Glomerular visceral epithelial cell (primary cell): ENCODE measurements at regions not wholly inside any gene's neighbourhood (a gene's known extent, or its start where the extent isn't known, plus 50 kb on each side); places are given as distances from the start of the nearest gene placed in this dataset.
"Not testable (repeated sequence)": the region's sequence is repeated elsewhere in the genome, so short reads cannot be mapped to it uniquely, and the experiment has no call there.

Source experiments
- DNase-seq: peaks from one replicate; pipeline ENCODE4 v3.0.0-alpha.2; 2016; ENCODE audit errors: extremely low spot score

GRCh38 chr2:63695583-63695982, 106.8 kb downstream of the MDH1 start:
- no peak for DNase-seq

- no peak for DNase-seq
Measured at GRCh38 chr2:63696496-63696895, 107.7 kb downstream of the MDH1 start.

- no peak for DNase-seq
Measured at GRCh38 chr2:63697160-63697559, 108.4 kb downstream of the MDH1 start.

- DNase-seq = peak; percentile 64
Measured at GRCh38 chr2:63698786-63699548, 110.2 kb downstream of the MDH1 start.

- no peak for DNase-seq
Measured at GRCh38 chr2:63699549-63699839, 110.7 kb downstream of the MDH1 start.

- DNase-seq = no peak
Measured at GRCh38 chr2:63700271-63700670, 111.5 kb downstream of the MDH1 start.

GRCh38 chr2:63701406-63701805, 112.6 kb downstream of the MDH1 start:
- DNase-seq = no peak

GRCh38 chr2:63706084-63706483, 117.3 kb downstream of the MDH1 start:
- not testable (repeated sequence) for DNase-seq

- DNase-seq = no peak
Measured at GRCh38 chr2:63710732-63711131, 122.0 kb downstream of the MDH1 start.

- DNase-seq = no peak
Measured at GRCh38 chr2:63712748-63713147, 124.0 kb downstream of the MDH1 start.

GRCh38 chr2:63716146-63716545, 125.5 kb upstream of the UGP2 start:
- no peak for DNase-seq

GRCh38 chr2:63719052-63719451, 122.6 kb upstream of the UGP2 start:
- DNase-seq = no peak

- DNase-seq = no peak
Measured at GRCh38 chr2:63721082-63721424, 120.6 kb upstream of the UGP2 start.

- DNase-seq = not testable (repeated sequence)
Measured at GRCh38 chr2:63722284-63722683, 119.4 kb upstream of the UGP2 start.

GRCh38 chr2:63723709-63724108, 118.0 kb upstream of the UGP2 start:
- DNase-seq = no peak

GRCh38 chr2:63725212-63725611, 116.5 kb upstream of the UGP2 start:
- DNase-seq = not testable (repeated sequence)

GRCh38 chr2:63729362-63729761, 112.3 kb upstream of the UGP2 start:
- no peak for DNase-seq

GRCh38 chr2:63729831-63730230, 111.9 kb upstream of the UGP2 start:
- no peak for DNase-seq

- no peak for DNase-seq
Measured at GRCh38 chr2:63734510-63734909, 107.2 kb upstream of the UGP2 start.

- no peak for DNase-seq
Measured at GRCh38 chr2:63735263-63735662, 106.4 kb upstream of the UGP2 start.

GRCh38 chr2:63735931-63736330, 105.8 kb upstream of the UGP2 start:
- no peak for DNase-seq

- DNase-seq = no peak
Measured at GRCh38 chr2:63736354-63736753, 105.3 kb upstream of the UGP2 start.

- no peak for DNase-seq
Measured at GRCh38 chr2:63737081-63737751, 104.5 kb upstream of the UGP2 start.

GRCh38 chr2:63738019-63738418, 103.7 kb upstream of the UGP2 start:
- DNase-seq = no peak
